ENCODE measurements at regions not wholly inside any gene's neighbourhood (a gene's known extent, or its start where the extent isn't known, plus 50 kb on each side); places are given as distances from the start of the nearest gene placed in this dataset.

GRCh38 chr2:104402825-104403224, 451.1 kb upstream of the POU3F3 start:
- Histone ChIP-seq H3K4me3 (ENCODE audit: low read depth, low read length) (no peak overlapping the region), H3K9me3 (ENCODE audit: control insufficient read depth, insufficient read depth, low read length) (no peaks in the 10 kb centered on the region), H3K27me3 (ENCODE audit: control insufficient read depth, insufficient read depth, low read length) (no peaks in the 10 kb centered on the region), H3K4me1 (ENCODE audit: control insufficient read depth, insufficient read depth, low read length) (0 out of 2 replicates have a peak, but pooled peaks cover under 1% of the 10 kb centered on the region), H3K27ac (ENCODE audit: low read depth, low read length) (no peak overlapping the region), H3K9ac (ENCODE audit: low read depth, low read length) (no peak overlapping the region), H3K36me3 (ENCODE audit: control insufficient read depth, insufficient read depth, low read length) (no peaks in the 10 kb centered on the region)

- Histone ChIP-seq H3K9ac (ENCODE audit: low read depth, low read length) (no peak overlapping the region), H3K4me3 (ENCODE audit: low read depth, low read length) (no peak overlapping the region), H3K27me3 (ENCODE audit: control insufficient read depth, insufficient read depth, low read length) (no peaks in the 10 kb centered on the region), H3K4me1 (ENCODE audit: control insufficient read depth, insufficient read depth, low read length) (peaks cover 13% of the 10 kb centered on the region), H3K9me3 (ENCODE audit: control insufficient read depth, insufficient read depth, low read length) (no peaks in the 10 kb centered on the region), H3K27ac (ENCODE audit: low read depth, low read length) (no peak overlapping the region), H3K36me3 (ENCODE audit: control insufficient read depth, insufficient read depth, low read length) (no peaks in the 10 kb centered on the region)
Measured at GRCh38 chr2:104404526-104404925, 449.4 kb upstream of the POU3F3 start.

GRCh38 chr2:104405623-104406022, 448.3 kb upstream of the POU3F3 start:
- H3K9ac ChIP-seq (ENCODE audit: low read depth, low read length), result no peak overlapping the region
- no peak overlapping the region for H3K27ac ChIP-seq (ENCODE audit: low read depth, low read length)
- H3K36me3 ChIP-seq (ENCODE audit: control insufficient read depth, insufficient read depth, low read length), result no peaks in the 10 kb centered on the region
- H3K4me3 ChIP-seq (ENCODE audit: low read depth, low read length), result no peak overlapping the region
- no peaks in the 10 kb centered on the region for H3K9me3 ChIP-seq (ENCODE audit: control insufficient read depth, insufficient read depth, low read length)
- peaks cover 13% of the 10 kb centered on the region for H3K4me1 ChIP-seq (ENCODE audit: control insufficient read depth, insufficient read depth, low read length)
- no peaks in the 10 kb centered on the region for H3K27me3 ChIP-seq (ENCODE audit: control insufficient read depth, insufficient read depth, low read length)

GRCh38 chr2:104406261-104406726, 447.6 kb upstream of the POU3F3 start:
- no peak overlapping the region for H3K9ac ChIP-seq (ENCODE audit: low read depth, low read length)
- H3K36me3 ChIP-seq (ENCODE audit: control insufficient read depth, insufficient read depth, low read length), result no peaks in the 10 kb centered on the region
- H3K27ac ChIP-seq (ENCODE audit: low read depth, low read length), result no peak overlapping the region
- H3K27me3 ChIP-seq (ENCODE audit: control insufficient read depth, insufficient read depth, low read length), result no peaks in the 10 kb centered on the region
- H3K4me3 ChIP-seq (ENCODE audit: low read depth, low read length), result no peak overlapping the region
- no peaks in the 10 kb centered on the region for H3K9me3 ChIP-seq (ENCODE audit: control insufficient read depth, insufficient read depth, low read length)
- H3K4me1 ChIP-seq (ENCODE audit: control insufficient read depth, insufficient read depth, low read length), result peaks cover 13% of the 10 kb centered on the region

- Histone ChIP-seq H3K4me3 (ENCODE audit: low read depth, low read length) (no peak overlapping the region), H3K9me3 (ENCODE audit: control insufficient read depth, insufficient read depth, low read length) (no peaks in the 10 kb centered on the region), H3K27ac (ENCODE audit: low read depth, low read length) (no peak overlapping the region), H3K9ac (ENCODE audit: low read depth, low read length) (no peak overlapping the region), H3K4me1 (ENCODE audit: control insufficient read depth, insufficient read depth, low read length) (peaks cover 13% of the 10 kb centered on the region), H3K36me3 (ENCODE audit: control insufficient read depth, insufficient read depth, low read length) (no peaks in the 10 kb centered on the region), H3K27me3 (ENCODE audit: control insufficient read depth, insufficient read depth, low read length) (no peaks in the 10 kb centered on the region)
Measured at GRCh38 chr2:104407641-104408040, 446.3 kb upstream of the POU3F3 start.

GRCh38 chr2:104408266-104408665, 445.6 kb upstream of the POU3F3 start:
- H3K27ac ChIP-seq (ENCODE audit: low read depth, low read length), result peak overlapping the region; percentile 16
- H3K9ac ChIP-seq (ENCODE audit: low read depth, low read length), result no peak overlapping the region
- peaks cover 13% of the 10 kb centered on the region for H3K4me1 ChIP-seq (ENCODE audit: control insufficient read depth, insufficient read depth, low read length)
- H3K4me3 ChIP-seq (ENCODE audit: low read depth, low read length), result no peak overlapping the region
- no peaks in the 10 kb centered on the region for H3K36me3 ChIP-seq (ENCODE audit: control insufficient read depth, insufficient read depth, low read length)
- H3K9me3 ChIP-seq (ENCODE audit: control insufficient read depth, insufficient read depth, low read length), result no peaks in the 10 kb centered on the region
- no peaks in the 10 kb centered on the region for H3K27me3 ChIP-seq (ENCODE audit: control insufficient read depth, insufficient read depth, low read length)

GRCh38 chr2:104410136-104410535, 443.8 kb upstream of the POU3F3 start:
- no peak overlapping the region for H3K27ac ChIP-seq (ENCODE audit: low read depth, low read length)
- no peaks in the 10 kb centered on the region for H3K9me3 ChIP-seq (ENCODE audit: control insufficient read depth, insufficient read depth, low read length)
- H3K36me3 ChIP-seq (ENCODE audit: control insufficient read depth, insufficient read depth, low read length), result no peaks in the 10 kb centered on the region
- H3K9ac ChIP-seq (ENCODE audit: low read depth, low read length), result no peak overlapping the region
- no peak overlapping the region for H3K4me3 ChIP-seq (ENCODE audit: low read depth, low read length)
- H3K4me1 ChIP-seq (ENCODE audit: control insufficient read depth, insufficient read depth, low read length), result peaks cover 20% of the 10 kb centered on the region
- no peaks in the 10 kb centered on the region for H3K27me3 ChIP-seq (ENCODE audit: control insufficient read depth, insufficient read depth, low read length)

- no peaks in the 10 kb centered on the region for H3K36me3 ChIP-seq (ENCODE audit: control insufficient read depth, insufficient read depth, low read length)
- H3K27me3 ChIP-seq (ENCODE audit: control insufficient read depth, insufficient read depth, low read length), result no peaks in the 10 kb centered on the region
- no peak overlapping the region for H3K9ac ChIP-seq (ENCODE audit: low read depth, low read length)
- no peak overlapping the region for H3K27ac ChIP-seq (ENCODE audit: low read depth, low read length)
- no peaks in the 10 kb centered on the region for H3K9me3 ChIP-seq (ENCODE audit: control insufficient read depth, insufficient read depth, low read length)
- H3K4me3 ChIP-seq (ENCODE audit: low read depth, low read length), result no peak overlapping the region
- peaks cover 38% of the 10 kb centered on the region for H3K4me1 ChIP-seq (ENCODE audit: control insufficient read depth, insufficient read depth, low read length)
Measured at GRCh38 chr2:104412384-104412783, 441.5 kb upstream of the POU3F3 start.

- Histone ChIP-seq H3K36me3 (ENCODE audit: control insufficient read depth, insufficient read depth, low read length) (no peaks in the 10 kb centered on the region), H3K9ac (ENCODE audit: low read depth, low read length) (no peak overlapping the region), H3K9me3 (ENCODE audit: control insufficient read depth, insufficient read depth, low read length) (no peaks in the 10 kb centered on the region), H3K4me3 (ENCODE audit: low read depth, low read length) (no peak overlapping the region), H3K27me3 (ENCODE audit: control insufficient read depth, insufficient read depth, low read length) (no peaks in the 10 kb centered on the region), H3K4me1 (ENCODE audit: control insufficient read depth, insufficient read depth, low read length) (peaks cover 27% of the 10 kb centered on the region), H3K27ac (ENCODE audit: low read depth, low read length) (no peak overlapping the region)
Measured at GRCh38 chr2:104413890-104414289, 440.0 kb upstream of the POU3F3 start.

- Histone ChIP-seq H3K27me3 (ENCODE audit: control insufficient read depth, insufficient read depth, low read length) (no peaks in the 10 kb centered on the region), H3K4me1 (ENCODE audit: control insufficient read depth, insufficient read depth, low read length) (peaks cover 25% of the 10 kb centered on the region), H3K9me3 (ENCODE audit: control insufficient read depth, insufficient read depth, low read length) (no peaks in the 10 kb centered on the region), H3K9ac (ENCODE audit: low read depth, low read length) (no peak overlapping the region), H3K36me3 (ENCODE audit: control insufficient read depth, insufficient read depth, low read length) (no peaks in the 10 kb centered on the region), H3K27ac (ENCODE audit: low read depth, low read length) (no peak overlapping the region), H3K4me3 (ENCODE audit: low read depth, low read length) (peak overlapping the region; percentile 35; the same call in 1 of the 2 replicates)
Measured at GRCh38 chr2:104415284-104415683, 438.6 kb upstream of the POU3F3 start.

GRCh38 chr2:104416339-104417000, 437.4 kb upstream of the POU3F3 start:
- Histone ChIP-seq H3K9me3 (ENCODE audit: control insufficient read depth, insufficient read depth, low read length) (no peaks in the 10 kb centered on the region), H3K4me3 (ENCODE audit: low read depth, low read length) (no peak overlapping the region), H3K36me3 (ENCODE audit: control insufficient read depth, insufficient read depth, low read length) (no peaks in the 10 kb centered on the region), H3K4me1 (ENCODE audit: control insufficient read depth, insufficient read depth, low read length) (peaks cover 25% of the 10 kb centered on the region), H3K9ac (ENCODE audit: low read depth, low read length) (no peak overlapping the region), H3K27me3 (ENCODE audit: control insufficient read depth, insufficient read depth, low read length) (no peaks in the 10 kb centered on the region), H3K27ac (ENCODE audit: low read depth, low read length) (no peak overlapping the region)
